NCI-H2171 (cell line): ENCODE measurements at regions not wholly inside any gene's neighbourhood (a gene's known extent, or its start where the extent isn't known, plus 50 kb on each side); places are given as distances from the start of the nearest gene placed in this dataset.
A peak's percentile ranks its signal among the peaks of the same experiment; 100 is the strongest.
"Not testable (repeated sequence)": the region's sequence is repeated elsewhere in the genome, so short reads cannot be mapped to it uniquely, and the experiment has no call there.

Experiments
- DNase-seq: peaks from one replicate; lab custom pipeline; 2025; lab: John Stamatoyannopoulos, UW

DNA sequence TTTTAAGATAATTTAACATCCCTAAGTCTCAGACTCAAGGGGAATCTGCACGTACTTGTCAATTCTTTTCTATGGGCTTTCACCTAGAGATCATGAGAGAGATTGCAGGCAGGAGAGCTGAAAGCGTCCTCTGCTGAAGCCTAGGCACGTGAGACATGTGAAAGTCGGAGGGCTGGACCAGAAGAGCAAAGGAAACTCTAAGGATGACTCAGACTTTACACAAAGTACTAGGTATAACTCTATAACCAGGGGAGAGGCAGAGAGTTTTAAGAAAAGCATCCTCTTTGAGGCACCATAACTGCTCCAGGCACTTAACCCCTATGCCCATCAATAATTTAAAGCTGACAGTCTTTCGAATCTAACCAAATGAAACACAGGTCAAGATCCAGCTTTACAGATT, 436.6 kb downstream of the VGLL3 start:
- DNase-seq = no peak

DNA sequence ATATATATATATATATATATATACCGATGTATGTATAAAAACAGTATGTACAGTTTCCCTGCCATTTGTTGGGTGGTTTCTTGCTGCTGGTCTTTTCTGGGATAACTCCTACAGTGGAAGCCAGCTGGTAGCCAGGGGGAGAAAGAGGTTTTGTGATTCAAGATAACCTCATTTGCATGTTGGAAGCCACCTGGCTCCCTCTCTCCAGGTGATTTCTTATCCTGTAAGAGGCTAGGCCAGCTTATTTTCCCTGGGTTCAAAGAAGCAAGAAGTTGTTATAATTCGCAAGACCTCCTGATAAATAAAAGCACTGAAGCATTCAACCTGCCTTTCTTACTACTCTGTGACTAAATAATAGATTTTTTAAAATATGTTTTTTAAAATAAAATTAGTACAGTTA, 443.3 kb downstream of the VGLL3 start:
- DNase-seq = peak; percentile 10

DNA sequence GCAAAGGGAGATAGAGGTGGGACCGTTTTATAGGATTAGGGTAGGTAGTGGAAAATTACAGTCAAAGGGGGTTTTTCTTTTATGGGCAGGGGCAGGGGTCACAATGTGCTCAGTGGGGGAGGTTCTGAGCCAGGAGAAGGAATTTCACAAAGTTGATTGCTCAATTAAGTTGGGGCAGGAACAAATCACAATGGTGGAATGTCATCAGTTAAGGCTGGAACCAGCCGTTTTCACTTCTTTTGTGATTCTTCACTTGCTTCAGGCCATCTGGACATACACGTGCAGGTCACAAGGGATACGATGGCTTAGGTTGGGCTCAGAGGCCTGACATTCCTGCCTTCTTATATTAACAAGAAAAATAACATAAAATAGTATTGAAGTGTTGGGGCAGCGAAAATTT, 453.8 kb downstream of the VGLL3 start:
- no peak for DNase-seq

DNA sequence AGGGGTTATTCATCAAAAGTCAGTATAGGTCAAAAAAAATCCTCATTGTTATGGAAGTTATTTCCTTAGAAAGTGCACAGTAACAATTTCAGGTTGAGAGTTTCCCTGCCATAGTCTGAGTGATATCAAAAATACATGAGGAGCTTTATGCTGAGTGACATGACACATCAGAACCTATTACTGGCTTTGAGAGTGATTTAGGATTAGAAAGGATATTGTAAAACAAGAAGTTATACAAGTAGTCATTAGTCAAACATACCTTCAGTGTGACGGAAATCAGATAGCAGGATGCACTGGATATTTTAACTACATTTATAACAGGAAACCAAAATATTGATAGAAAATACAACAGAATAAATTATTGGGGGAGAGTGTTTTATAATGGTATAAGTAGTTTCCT, 471.1 kb downstream of the VGLL3 start:
- no peak for DNase-seq

DNA sequence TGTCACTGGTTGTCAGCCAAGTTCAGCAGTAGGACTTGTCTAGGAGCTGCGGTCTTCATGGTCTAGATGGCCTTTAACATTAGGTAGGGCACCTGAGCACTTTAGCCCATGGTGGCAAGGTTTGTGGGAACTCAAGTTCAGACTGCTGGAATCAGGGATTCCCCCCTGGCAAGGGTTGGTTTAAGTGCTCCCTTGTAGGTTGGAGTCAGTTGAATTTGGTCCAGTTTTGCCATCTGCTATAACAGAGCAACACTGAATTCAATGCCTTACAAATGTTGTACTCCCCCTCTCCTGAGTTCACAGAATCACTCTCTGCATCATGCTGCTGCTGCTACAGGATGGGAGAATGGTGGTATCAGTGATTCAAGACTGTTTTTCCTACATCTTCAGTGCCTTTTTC, 509.3 kb downstream of the VGLL3 start:
- DNase-seq = no peak

DNA sequence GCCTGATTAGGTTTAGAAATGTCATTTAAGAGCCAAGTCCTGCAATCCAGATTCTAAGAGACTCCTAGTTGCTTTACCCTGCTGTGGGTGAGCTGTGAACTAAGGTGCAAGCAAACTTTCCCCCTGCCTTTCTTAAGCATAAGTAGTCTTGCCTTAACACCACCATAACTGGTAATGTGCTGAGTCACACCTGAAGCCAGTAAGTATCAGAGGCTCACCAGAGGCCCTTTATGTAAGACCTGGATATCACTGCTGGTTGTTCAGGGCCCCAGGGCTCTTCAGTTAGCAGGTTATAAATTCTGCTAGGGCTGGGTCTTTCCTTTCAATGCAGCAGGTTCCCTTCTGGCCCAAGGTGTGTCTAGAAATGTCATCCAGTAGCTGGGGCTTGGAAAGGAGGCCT, 509.9 kb downstream of the VGLL3 start:
- no peak for DNase-seq

DNA sequence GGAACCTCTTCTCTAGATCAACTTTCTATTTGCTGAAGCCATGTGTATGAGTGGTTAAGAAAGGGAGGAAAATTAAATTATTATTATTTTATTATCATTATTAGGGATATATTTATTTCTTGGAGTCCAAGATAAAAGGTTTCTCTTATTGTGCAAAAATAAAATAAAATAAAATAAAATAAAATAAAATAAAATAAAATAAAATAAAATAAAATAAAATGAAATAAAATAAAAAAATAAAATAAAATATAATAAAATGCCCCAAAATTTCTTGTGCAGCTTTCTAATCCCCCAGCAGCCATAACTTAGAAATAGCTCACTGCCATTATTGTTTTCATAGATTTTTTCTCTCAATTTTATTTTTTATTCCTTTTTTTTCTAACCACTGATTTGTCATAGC, 526.8 kb downstream of the VGLL3 start:
- DNase-seq = no peak

DNA sequence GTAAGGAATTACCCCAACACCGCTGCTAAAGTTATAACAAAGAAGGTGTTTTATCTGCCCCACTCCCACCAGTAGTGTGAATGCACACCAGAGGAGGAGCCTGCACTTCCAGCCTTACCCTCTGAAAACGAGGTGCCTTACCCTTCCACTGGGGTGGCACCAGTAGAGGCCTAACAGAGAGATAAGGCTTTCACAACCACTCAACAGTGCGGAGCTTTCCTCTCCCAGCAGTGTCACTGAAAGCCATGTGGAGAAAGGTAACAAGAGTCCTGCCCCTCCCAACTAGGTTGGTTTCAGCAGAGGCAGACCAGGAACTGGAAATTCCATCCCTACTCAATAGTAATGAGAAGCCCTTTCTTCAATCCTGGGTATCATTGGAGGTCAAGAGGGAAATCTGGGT, 539.2 kb downstream of the VGLL3 start:
- DNase-seq = no peak

DNA sequence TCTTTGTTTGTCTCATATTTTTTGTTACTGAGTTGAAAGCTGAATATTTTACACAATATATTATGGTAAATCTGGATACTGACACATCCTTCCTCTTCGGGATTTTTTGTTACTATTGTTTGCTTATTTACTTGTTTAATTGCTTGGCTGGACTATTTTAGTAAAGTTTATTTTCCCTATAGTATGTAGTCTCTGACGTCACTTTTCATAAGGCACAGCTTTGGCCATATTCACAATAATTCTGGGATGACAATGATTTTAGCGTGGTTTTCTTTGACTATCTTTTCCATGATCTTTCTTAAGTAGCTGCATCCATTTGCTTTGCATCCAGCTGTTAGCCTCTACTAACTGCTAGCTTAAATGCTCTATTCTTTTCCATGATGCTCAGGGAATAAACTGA, 552.4 kb downstream of the VGLL3 start:
- no peak for DNase-seq

DNA sequence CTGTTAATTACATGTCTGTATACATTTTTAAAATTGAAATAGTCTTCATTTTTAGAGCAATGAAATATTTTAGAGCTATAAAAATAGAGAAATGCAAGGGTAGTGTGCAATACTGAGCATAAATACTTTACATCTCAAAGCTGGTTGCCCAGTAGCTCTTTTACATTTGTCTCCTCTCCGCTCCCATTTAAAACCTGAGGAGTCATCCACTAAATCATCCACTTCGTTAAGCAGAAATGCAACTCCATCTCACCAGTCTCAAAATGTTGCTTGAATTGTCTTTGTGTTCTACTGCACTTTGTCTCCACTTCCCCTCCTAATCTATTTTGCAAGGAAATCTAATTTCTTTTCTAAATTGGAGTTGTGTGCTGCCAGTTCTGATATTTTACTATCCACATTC, 563.6 kb downstream of the VGLL3 start:
- DNase-seq = no peak

DNA sequence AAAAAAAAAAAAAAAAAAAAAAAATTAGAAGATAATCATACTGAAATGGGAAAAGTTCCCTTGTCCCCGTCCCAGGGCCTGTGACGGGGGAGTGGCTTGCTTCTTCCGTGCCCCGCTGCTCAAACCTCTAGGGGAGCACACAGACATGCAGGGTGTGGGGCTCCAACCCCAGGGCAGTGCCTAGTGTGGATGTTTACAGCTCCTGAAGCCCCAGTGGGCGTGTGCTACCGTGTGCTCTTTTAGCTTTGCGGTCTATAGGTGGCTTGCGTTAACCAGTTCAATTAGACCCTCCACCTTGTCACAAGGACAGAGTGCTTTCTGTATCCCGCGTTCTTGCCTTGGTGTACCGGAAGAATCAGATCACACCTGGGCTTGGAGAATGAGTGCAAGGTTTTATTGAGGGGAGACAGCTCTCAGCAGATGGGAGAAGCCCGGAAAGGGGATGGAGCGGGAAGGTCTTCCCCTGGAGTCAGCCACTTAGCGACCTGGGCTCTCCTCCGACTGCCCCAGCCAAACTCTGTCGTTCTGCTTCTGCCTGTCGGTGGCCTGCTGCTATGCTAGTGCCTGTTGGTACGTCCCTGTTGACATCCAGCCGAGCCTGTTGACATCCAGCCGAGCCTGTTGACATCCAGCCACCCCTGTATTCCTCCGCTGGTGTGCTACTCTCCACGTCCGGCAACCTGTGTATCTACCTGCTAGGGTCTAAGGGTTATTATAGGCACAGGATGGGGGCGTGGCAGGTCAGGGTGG, 569.8 kb downstream of the VGLL3 start:
- no peak for DNase-seq

DNA sequence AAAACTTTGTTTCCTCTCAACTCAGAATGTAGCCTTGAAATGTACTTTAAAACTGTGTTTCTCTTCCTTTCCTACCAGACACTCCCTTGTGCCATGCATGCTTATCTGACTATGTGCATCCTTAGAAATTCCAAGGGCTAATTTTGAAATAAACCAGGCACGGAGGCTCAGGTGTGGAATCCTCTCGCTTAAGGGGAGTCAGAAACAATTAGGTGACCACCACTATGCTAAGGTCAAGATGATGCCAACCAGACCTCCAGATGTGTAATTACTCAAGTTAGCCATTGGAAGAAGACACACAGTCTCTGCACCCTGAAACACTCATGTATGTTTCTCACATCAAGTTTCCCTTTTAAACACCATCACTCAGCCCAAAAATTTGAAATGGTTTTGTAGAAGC, 572.1 kb downstream of the VGLL3 start:
- DNase-seq = no peak

DNA sequence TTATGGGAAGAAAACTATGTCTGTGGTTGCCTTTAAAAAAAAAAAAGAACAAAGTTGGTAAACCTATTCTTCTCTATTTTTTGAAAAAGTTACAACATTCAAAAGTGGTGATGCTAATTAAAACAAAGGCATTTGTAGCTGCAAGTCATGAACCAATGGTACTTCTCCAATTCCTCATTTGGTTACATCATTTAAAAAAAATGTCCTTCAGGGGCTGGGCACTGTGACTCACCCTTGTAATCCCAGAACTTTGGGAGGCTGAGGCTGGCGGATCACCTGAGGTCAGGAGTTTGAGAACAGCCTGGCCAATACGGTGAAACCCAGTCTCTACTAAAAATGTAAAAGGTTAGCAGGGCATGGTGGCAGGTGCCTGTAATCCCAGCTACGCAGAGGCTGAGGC, 574.6 kb downstream of the VGLL3 start:
- DNase-seq = no peak

DNA sequence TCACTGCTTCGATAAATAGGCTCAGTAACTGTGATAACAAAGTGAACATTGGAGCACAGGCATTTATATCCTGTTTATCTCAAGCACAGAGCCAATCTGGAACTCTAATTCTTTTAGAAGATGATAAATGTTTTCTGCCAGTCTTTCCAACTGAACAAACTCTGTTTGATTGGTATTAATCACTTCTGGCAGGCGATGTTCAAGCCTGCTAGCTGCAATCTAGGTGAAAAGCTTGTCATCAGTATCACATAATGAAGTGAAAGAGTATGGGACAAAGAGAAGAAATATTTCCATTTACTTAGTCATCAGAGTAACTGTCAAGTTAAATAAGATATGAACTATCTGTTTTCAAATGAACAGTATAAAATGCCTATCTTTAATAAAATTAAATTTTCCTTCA, 577.3 kb downstream of the VGLL3 start:
- no peak for DNase-seq

DNA sequence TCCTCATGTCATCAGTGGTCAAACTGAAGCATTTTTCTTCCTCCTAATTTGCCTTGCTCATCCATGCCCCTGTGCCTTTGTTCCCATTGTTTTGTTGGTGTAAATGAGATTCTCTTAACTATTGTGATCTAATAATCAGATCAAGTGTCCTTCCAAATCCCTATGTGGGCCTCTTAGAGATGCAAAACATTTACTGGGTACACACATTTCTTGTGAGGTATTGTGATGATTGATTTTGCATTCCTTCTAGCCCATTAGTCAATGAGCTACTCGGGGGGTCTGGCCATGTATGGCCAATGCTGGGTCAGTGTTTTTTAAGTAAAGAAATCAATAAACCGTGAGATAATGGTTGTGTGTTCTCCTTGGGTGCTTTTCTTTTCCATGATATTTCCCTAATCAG, 580.4 kb downstream of the VGLL3 start:
- no peak for DNase-seq

DNA sequence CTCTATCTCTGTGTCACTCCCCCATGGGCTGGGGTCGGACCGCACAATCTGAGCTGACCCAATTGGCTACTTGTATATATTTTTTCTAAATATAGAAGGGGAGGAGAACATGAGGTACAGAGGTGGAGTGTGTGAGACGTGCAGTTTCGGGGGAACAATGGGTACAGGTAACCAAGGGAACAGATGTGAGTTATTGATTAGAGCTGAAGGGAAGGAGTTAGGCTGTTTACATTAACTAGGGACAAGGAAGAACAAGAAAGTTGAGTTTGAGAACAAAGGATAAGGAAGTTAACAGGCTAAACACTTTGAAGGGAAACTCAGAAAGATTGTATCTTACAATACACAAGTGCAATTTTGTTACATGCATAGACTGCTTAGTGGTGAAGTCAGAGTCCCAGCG, 601.2 kb downstream of the VGLL3 start:
- not testable (repeated sequence) for DNase-seq

DNA sequence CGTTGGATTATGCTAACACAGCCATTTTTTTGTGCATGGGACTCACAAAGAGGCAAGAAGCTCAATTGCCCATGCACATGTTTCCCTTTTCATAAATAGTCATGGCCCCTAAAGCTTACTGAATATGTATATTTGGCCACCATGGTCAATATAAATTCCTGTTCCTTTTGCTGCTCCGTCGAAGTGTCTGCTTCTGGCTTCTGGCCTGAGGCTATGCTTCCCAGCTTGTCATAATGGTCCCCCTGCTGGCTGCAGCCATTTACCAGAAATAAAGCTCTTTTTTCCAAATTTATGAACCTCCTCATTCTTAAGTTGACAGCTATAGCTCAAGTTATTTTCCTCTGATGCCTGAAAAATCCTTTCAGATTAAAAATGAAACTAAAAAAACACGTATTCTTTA, 602.1 kb downstream of the VGLL3 start:
- DNase-seq = no peak

DNA sequence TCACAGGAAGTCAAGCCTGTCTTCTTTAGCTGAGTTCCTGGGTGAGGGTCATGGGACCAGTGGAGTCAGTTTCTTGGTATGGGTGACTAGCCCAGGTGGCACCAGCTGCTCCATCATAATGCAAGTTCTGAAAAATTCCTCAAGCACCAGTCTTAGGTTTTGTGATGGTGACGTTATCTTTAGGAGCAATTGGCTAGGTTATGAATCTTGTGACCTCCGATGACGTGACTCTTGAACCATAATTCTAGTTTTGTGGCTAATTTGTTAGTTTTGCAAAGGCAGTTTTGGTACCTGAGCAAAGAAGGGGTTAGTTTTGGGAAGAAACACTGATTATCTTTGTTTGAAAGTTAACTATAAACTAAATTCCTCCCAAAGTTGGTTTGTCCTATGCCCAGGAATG, 608.4 kb downstream of the VGLL3 start:
- no peak for DNase-seq

DNA sequence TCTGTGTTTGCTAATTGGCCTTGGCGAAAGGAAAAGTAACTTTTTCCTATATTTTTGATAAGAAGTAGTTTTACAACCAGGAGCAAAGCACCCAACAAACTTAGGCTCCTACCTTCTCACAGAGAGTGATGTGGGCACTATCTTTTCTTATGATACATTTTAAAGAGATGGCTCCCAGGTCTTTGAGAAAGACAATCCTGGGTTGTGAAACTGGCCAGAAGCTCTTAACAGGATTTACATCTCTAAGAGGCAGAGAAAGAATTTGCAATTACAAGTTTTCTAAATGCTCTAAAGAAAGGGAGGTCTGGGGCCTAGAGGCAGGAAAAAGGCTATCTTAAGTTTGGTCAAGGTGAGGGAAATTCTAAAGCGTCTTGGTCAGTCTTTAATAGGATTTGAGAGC, 609.7 kb downstream of the VGLL3 start:
- no peak for DNase-seq

DNA sequence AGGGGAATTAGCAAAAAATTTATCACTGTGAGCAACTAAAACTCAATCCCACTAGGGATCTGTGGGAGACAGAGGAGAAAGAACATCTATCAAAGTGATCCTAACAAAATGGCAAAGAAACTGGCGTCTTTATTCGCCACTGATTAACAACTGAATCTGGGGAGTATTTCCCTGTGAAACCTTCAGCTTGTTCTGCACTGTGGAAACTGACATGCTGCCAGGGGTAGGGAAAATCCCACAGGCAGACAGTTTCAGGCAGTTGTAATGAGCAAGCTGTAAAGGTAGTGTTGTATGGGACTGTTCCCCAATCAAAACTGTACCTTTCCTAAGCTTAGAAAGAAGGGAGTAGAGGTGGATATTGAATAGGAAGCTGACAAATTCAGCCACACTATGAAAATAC, 611.7 kb downstream of the VGLL3 start:
- no peak for DNase-seq

DNA sequence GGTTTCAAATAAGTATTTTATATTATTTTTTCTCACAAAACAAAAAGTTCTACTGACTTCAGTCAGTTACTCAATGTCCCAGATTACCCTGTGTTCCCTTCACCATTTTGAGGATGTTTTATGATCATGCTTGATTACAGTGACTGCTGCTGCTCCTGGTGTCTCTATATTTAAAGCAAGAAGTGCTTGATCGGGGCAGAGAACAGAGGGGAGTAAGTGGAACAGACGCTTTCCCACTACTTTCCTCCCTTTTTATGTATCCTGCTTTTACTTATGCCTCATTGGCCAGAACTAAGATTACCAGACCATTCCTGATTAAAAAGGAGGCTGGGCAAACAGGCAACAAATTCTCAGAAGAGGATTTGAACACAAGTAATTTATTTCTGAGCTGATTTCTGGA, 612.1 kb downstream of the VGLL3 start:
- DNase-seq = no peak

DNA sequence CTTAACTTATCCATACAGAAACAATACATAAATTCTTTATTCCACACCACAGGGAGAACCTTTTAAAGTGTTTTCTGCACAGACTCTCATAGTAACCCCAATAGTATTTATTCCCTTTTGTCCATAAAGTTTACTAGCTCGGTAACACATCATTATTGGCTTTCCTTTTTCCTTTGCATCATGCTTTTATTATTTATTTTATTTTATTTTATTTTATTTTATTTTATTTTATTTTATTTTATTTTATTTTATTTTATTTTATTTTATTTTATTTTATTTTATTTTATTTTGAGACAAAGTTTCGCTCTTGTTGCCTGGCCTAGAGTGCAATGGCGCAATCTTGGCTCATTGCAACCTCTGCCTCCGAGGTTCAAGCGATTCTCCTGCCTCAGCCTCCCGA, 655.4 kb downstream of the VGLL3 start:
- DNase-seq = not testable (repeated sequence)

DNA sequence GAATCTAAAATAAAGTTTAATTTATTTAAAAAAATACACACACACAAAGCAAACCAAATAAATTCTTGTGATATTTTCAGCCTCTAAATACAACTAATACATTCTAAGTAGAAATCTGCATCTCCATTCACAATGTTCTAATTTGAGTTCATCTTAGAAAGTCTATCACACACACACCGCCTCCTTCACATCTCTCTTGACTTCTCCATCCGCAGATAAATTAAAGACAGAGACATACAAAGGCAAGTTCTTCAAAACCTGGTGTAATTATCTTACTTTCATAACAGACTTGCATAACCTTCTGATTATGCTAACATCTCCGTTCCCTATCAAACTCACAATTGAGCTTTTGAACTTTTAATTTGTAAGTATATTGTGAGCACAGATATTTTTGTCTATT, 657.3 kb downstream of the VGLL3 start:
- DNase-seq = no peak

DNA sequence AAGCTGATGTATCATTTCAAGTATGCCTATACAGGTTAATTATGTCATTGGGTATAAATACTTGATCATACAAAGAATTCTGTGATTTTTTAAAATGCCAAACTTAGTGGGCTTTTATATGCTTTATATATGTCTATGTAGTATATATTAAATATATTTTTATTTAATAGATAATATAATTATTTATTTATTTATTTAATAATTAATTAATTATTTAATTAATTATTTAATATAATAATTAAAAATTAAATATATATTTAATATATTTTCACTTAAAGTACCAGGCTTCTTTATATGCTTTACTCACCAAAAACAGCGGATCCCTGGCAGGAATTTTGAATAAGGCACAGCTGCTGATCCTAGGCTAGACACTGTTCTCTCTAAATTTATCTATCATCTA, 687.0 kb downstream of the VGLL3 start:
- DNase-seq = no peak
